ENCODE measurements at regions not wholly inside any gene's neighbourhood (a gene's known extent, or its start where the extent isn't known, plus 50 kb on each side); places are given as distances from the start of the nearest gene placed in this dataset.

DNA sequence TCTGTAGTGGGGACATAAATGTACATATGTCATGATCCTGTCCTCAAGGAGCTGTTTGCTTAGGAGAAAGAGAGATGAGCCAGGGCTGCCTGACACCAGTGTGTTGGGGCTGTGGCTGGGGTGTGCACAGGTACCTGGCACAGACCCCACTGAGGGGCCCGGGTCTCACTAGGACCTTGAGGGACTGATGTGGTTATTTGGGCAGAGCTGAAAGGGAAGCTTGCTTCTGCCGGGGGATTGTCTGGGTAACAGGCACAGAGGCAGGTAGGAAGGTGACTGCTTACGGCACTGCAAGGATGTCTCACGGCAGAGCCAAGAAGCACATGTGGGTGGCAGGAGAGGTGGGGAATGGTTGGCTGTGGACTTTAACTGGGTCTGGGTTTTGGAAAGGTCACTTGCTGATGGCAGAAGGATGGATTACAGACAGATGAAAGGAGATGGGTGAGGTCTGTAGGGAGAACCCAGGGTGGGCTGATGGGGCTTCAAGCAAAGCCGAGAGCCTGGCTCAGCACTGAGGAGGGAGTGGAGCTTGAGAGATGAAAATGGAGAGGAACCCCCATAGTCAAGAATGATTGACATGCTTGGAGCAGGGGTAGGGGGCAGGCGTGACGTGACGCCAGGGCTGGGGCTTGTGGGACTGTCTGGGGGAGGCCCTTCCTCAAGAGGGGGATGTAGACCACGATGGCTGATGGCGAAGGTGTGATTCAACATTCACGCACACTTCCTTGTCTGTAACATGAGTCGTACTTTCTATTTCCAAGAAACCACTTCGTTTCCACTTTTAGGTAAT, 207.7 kb upstream of the SHH start:
- TF ChIP-seq, protein P1, sequence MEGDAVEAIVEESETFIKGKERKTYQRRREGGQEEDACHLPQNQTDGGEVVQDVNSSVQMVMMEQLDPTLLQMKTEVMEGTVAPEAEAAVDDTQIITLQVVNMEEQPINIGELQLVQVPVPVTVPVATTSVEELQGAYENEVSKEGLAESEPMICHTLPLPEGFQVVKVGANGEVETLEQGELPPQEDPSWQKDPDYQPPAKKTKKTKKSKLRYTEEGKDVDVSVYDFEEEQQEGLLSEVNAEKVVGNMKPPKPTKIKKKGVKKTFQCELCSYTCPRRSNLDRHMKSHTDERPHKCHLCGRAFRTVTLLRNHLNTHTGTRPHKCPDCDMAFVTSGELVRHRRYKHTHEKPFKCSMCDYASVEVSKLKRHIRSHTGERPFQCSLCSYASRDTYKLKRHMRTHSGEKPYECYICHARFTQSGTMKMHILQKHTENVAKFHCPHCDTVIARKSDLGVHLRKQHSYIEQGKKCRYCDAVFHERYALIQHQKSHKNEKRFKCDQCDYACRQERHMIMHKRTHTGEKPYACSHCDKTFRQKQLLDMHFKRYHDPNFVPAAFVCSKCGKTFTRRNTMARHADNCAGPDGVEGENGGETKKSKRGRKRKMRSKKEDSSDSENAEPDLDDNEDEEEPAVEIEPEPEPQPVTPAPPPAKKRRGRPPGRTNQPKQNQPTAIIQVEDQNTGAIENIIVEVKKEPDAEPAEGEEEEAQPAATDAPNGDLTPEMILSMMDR (IDR thresholded peaks at IDR 0.05), result no peak
- TF ChIP-seq POLR2AphosphoS5 (IDR thresholded peaks at IDR 0.05; ENCODE audit: low read depth, low read length), result no peak
- TF ChIP-seq, protein P2, sequence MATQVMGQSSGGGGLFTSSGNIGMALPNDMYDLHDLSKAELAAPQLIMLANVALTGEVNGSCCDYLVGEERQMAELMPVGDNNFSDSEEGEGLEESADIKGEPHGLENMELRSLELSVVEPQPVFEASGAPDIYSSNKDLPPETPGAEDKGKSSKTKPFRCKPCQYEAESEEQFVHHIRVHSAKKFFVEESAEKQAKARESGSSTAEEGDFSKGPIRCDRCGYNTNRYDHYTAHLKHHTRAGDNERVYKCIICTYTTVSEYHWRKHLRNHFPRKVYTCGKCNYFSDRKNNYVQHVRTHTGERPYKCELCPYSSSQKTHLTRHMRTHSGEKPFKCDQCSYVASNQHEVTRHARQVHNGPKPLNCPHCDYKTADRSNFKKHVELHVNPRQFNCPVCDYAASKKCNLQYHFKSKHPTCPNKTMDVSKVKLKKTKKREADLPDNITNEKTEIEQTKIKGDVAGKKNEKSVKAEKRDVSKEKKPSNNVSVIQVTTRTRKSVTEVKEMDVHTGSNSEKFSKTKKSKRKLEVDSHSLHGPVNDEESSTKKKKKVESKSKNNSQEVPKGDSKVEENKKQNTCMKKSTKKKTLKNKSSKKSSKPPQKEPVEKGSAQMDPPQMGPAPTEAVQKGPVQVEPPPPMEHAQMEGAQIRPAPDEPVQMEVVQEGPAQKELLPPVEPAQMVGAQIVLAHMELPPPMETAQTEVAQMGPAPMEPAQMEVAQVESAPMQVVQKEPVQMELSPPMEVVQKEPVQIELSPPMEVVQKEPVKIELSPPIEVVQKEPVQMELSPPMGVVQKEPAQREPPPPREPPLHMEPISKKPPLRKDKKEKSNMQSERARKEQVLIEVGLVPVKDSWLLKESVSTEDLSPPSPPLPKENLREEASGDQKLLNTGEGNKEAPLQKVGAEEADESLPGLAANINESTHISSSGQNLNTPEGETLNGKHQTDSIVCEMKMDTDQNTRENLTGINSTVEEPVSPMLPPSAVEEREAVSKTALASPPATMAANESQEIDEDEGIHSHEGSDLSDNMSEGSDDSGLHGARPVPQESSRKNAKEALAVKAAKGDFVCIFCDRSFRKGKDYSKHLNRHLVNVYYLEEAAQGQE (IDR thresholded peaks at IDR 0.05; ENCODE audit: insufficient read depth in 1 of 2, low read depth in 2 of 2, low read length in 1 of 2), result no peak
- no peak for TF ChIP-seq TCF7L2 (IDR thresholded peaks at IDR 0.05; ENCODE audit: low read depth, low read length)
- no peak for TF ChIP-seq SIN3A (IDR thresholded peaks at IDR 0.05; ENCODE audit: borderline replicate concordance, insufficient read depth, low read depth, low read length)

Data from Panc1 (cell line).